ENCODE measurements at regions not wholly inside any gene's neighbourhood (a gene's known extent, or its start where the extent isn't known, plus 50 kb on each side); places are given as distances from the start of the nearest gene placed in this dataset.

GRCh38 chr13:70593716-70594115 lies 485.5 kb upstream of the KLHL1 start:
- no peak overlapping the region for H2AFZ ChIP-seq (ENCODE audit: low read length)
- no peaks in the 10 kb centered on the region for H3K79me1 ChIP-seq (ENCODE audit: insufficient read depth, low read depth, low read length, poor library complexity, severe bottlenecking)
- Mint-ChIP-seq H3K9me3 (no peaks in the 10 kb centered on the region), H3K4me3 (no peak overlapping the region), H3K27ac (no peak overlapping the region), H3K27me3 (ENCODE audit: low read depth) (no peaks in the 10 kb centered on the region), H3K36me3 (ENCODE audit: insufficient read depth in 1 of 3, low read depth in 3 of 3) (no peaks in the 10 kb centered on the region), H3K4me1 (no peaks in the 10 kb centered on the region)
- H3K4ac ChIP-seq (ENCODE audit: low read depth, low read length), result no peak overlapping the region
- H3K9me3 ChIP-seq (ENCODE audit: control insufficient read depth, low read depth, low read length), result no peaks in the 10 kb centered on the region
- H2BK120ac ChIP-seq (ENCODE audit: low read depth, low read length, poor library complexity, severe bottlenecking), result no peak overlapping the region
- WGBS (ENCODE audit: extremely low coverage, insufficient read length, low lambda C conversion rate), result no CpG with 5 or more reads among the region's 3 CpGs
- no peak overlapping the region for H3K18ac ChIP-seq (ENCODE audit: insufficient read length, low read depth, low read length)
- H4K91ac ChIP-seq (ENCODE audit: insufficient read length, low read depth, low read length), result no peak overlapping the region
- no peak for DNase-seq
- H3K56ac ChIP-seq (ENCODE audit: insufficient read length, low read depth, low read length), result no peak overlapping the region
- no peak overlapping the region for H3K14ac ChIP-seq (ENCODE audit: insufficient read depth, low read length)
- no peak overlapping the region for H4K5ac ChIP-seq (ENCODE audit: insufficient read length, low read depth, low read length)
- H4K8ac ChIP-seq (replicated peaks; ENCODE audit: insufficient read length, low read depth, low read length), result no peak overlapping the region
- no peak overlapping the region for H2BK12ac ChIP-seq (ENCODE audit: insufficient read length, low read depth, low read length)
- H3K79me2 ChIP-seq (ENCODE audit: insufficient read depth, low read length), result no peaks in the 10 kb centered on the region
- no peaks in the 10 kb centered on the region for H3K23me2 ChIP-seq (ENCODE audit: insufficient read length, low read depth, low read length, poor library complexity, severe bottlenecking)
- no peak overlapping the region for H2AK5ac ChIP-seq (ENCODE audit: insufficient read length, low read length)
- H3K4me2 ChIP-seq (ENCODE audit: insufficient read depth, insufficient read length, low read length), result no peak overlapping the region
- no peak overlapping the region for H3K9ac ChIP-seq (ENCODE audit: extremely low read depth, insufficient read length, low read length)
- no peak overlapping the region for H2BK15ac ChIP-seq (ENCODE audit: low read depth, low read length)
- H3K27ac ChIP-seq (ENCODE audit: insufficient read length, low read depth, low read length), result no peak overlapping the region
- no peaks in the 10 kb centered on the region for H3K4me1 ChIP-seq (ENCODE audit: insufficient read depth, low read length)
- TF ChIP-seq, protein P1, sequence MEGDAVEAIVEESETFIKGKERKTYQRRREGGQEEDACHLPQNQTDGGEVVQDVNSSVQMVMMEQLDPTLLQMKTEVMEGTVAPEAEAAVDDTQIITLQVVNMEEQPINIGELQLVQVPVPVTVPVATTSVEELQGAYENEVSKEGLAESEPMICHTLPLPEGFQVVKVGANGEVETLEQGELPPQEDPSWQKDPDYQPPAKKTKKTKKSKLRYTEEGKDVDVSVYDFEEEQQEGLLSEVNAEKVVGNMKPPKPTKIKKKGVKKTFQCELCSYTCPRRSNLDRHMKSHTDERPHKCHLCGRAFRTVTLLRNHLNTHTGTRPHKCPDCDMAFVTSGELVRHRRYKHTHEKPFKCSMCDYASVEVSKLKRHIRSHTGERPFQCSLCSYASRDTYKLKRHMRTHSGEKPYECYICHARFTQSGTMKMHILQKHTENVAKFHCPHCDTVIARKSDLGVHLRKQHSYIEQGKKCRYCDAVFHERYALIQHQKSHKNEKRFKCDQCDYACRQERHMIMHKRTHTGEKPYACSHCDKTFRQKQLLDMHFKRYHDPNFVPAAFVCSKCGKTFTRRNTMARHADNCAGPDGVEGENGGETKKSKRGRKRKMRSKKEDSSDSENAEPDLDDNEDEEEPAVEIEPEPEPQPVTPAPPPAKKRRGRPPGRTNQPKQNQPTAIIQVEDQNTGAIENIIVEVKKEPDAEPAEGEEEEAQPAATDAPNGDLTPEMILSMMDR (conservative IDR thresholded peaks at IDR 0.05), result no peak
- no peaks in the 10 kb centered on the region for H4K20me1 ChIP-seq (ENCODE audit: control insufficient read depth, insufficient read depth, insufficient read length)
- H2BK20ac ChIP-seq (ENCODE audit: low read depth, low read length, poor library complexity, severe bottlenecking), result no peak overlapping the region
- H3K27me3 ChIP-seq (ENCODE audit: insufficient read depth, low read length), result no peaks in the 10 kb centered on the region
- no peak overlapping the region for H2BK5ac ChIP-seq (ENCODE audit: insufficient read length, low read length)
- H3K23ac ChIP-seq (ENCODE audit: insufficient read length, low read depth, low read length), result no peak overlapping the region
- no peak overlapping the region for H3T11ph ChIP-seq (ENCODE audit: low read length)
